Activated CD8-positive, alpha-beta memory T cell treated with anti-CD3 and anti-CD28 coated beads, Interleukin-2, amount 50 U/mL, for 48 hours (primary cell): ENCODE measurements at regions not wholly inside any gene's neighbourhood (a gene's known extent, or its start where the extent isn't known, plus 50 kb on each side); places are given as distances from the start of the nearest gene placed in this dataset.

ENCODE experiments used
- DNase-seq: peaks from one replicate; pipeline ENCODE4 v3.0.0-alpha.2; 2020

DNA sequence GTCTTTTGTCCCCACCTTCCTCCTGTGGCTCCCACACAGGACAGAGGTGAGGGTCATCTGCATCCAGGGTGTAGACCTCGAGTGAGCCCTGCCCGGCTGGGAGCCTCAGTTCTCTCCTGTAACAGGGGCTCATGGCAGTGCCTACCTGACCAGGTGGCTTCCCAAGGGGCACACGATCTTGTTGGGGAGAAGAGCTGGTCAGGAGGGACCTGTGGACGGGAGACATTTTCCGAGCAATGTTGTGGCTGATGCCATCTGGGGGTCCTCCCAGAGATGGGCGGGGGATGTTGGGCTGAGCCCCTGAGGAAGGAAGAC lies 51.9 kb downstream of the CEBPB start:
- no peak for DNase-seq

DNA sequence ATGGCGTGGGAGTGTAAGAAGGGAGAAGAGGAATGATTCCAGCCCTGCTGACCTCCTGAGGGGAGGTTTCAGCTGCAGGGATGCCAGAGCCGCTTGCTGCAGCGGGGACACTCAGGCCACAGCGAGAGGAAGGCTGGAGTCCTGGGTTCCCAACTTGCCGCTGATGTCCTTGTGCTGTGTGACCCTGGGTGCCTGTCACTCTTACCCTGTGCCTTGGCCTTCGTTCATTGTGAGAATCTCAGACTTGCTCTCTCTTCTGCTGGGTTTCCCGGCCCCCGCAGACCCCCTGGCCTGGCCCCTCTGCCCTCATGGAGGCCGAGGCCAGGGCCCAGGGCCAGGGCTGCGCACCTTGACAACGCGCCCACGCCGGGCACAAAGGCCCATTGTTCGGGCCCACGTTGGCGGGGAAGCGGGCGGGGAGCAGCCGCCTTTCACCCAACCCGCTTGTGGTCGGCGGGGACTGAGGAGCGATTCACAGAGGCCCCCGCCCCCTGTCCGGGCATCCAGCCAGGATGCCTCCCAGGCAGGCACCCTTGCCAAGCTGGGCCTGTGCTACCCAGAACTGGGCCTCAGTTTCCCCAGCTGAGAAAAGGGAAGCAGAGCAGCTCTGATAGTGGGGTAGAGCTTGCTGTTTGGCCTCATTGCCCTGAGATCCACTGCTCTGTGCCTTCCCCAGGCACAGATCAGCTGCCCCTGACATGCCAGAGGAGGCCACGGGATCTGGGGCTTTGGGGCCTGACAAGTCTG lies 52.4 kb downstream of the CEBPB start:
- no peak for DNase-seq

DNA sequence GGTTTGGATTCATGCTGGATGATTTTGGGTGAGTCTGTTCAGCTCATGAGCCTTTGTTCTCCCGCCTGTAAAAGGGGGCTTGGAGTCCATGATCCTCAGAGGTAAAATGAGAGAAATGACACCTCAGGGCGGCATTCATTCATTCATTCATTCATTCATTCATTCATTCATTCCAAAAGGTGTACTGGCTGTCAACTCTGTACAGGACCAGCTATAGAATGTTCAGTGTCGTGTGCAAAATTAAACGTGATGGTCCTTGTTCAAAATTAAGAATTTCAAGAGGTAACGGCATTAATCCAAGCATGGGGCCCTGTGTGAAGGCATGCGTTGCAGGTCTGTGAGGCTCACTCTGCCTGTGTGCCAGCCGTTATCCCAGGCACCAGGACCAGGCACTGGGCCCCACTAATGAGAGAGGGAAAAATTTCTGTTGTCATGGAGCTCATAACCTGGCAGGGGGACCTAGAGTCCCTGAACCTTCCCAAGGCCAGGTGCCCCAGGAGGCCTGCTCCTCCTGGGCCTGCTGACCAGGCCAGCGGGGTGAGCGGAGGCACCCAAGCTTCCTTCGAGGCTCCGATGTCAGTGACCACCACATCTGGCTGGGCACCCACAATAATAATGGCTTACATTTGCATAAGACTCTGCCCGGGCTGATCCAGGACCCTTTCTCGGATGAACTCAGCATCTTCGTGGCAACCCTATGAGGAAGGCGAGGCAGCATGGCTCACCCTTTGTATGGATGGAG lies 53.2 kb downstream of the CEBPB start:
- no peak for DNase-seq

DNA sequence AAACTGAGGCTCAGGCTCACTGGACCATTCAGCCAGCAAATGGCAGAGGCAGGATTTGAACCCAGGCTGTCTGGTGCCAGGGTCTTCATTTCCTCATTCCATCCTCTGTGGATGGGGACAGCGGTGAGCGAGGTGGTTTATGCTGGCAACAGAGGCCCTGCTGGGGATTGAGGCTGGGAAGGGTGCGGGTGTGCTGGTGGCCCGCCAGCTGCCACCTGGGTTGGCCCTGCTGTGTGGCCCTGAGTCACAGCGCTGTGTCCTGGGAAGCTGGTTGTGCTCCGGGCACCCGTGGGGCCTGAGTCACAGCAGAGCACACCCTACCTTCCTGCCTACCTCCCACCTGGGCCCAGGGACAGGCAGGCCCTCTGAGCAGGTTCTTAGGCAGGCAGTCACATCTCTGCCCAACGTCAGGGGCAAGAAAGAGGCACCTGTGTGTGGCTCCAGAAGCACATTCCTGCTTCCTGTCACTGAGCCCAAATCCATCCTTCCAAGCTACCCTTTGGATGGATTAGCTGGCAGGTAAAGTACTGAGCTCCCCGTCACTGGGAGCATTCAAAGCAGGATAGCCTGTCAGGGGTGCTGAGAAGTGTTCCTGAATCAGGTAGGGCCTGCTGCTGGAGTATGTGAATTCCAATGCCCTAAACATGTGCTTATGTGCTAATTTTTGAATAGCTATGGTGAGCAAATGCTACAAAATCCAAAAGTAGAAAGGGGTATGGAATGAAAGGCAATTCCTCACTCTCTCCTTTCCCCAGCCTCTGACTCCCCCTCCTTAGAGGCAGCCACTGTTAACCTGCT lies 53.9 kb downstream of the CEBPB start:
- no peak for DNase-seq

DNA sequence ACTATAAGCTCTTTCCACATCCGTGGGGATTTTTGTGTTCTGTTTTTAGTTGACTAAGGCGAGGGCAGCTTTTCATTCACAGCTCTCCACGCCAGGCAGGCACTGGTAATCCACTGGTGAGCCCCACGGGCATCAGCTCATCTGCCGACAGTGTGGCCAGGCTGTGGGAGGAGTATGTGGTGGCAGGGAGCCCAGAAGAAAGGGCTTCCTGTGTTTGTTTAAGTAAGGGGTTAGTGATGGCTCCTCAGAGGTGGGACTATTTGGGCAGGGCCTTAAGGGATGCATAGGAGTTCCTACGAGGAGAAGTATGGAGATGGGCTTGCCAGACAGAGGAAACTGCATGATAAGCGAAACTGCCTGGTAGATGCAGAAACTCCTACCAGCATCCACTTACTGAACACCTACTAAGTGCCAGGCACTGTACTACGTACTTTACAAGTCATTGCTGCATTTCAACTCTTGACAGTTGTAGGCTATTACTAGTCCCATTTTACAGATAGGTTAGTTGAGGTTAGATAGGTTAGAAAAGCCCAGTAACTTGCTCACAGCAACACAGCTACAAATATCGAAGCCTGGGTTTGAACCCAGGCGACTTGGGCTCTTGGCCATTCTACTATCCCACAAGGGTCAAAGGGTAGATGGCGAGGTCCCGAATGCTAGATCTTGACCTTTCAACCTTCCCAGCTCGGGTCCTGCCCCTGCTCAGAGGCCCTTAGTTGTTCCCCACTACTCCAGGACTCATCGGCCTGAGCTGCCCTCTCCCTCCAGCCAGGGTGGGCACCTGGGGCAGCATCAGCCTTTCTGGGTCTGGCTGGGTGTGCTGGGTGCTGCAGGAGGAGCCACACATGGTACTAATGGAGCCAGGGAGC lies 55.1 kb downstream of the CEBPB start:
- DNase-seq, result no peak

DNA sequence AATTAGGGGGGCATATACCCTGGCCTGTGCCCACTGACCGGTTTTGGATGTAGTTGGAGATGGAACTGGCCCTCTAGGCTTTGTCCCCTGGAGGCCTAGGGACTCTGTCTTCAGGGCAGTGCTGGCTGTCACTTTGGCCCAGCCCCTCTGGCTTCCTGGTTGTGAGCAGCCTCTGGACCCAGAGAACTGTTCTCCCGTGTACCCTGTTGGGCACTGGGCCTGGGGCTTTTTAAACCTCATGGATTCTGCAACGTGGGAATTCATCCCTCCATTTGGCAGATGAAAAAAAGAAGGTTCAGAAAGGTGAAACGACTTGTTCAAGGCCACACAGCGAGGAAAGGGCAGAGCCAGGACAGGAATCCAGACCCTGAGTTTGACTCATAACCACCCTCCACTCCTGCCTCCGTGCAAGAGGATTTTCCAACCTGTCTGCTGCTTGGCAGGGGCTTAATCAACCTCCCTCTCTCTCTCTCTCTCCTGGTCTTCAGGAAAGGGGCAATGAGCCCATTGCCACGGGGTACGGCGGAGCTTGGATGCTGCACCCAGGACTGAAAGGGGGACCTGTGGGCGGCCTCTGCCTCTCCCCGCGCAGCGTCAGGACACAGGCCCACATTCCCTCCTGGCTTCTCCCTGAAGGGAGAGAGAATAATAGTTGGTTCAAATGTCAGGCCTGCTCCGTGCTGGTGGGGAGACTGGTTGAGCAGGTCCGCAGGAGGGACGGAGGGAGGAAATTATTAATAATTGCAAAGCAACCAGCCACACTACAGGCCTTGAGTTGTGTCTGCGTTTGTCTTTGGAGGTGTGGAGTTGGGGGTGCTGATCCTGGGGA lies 56.0 kb downstream of the CEBPB start:
- no peak for DNase-seq

DNA sequence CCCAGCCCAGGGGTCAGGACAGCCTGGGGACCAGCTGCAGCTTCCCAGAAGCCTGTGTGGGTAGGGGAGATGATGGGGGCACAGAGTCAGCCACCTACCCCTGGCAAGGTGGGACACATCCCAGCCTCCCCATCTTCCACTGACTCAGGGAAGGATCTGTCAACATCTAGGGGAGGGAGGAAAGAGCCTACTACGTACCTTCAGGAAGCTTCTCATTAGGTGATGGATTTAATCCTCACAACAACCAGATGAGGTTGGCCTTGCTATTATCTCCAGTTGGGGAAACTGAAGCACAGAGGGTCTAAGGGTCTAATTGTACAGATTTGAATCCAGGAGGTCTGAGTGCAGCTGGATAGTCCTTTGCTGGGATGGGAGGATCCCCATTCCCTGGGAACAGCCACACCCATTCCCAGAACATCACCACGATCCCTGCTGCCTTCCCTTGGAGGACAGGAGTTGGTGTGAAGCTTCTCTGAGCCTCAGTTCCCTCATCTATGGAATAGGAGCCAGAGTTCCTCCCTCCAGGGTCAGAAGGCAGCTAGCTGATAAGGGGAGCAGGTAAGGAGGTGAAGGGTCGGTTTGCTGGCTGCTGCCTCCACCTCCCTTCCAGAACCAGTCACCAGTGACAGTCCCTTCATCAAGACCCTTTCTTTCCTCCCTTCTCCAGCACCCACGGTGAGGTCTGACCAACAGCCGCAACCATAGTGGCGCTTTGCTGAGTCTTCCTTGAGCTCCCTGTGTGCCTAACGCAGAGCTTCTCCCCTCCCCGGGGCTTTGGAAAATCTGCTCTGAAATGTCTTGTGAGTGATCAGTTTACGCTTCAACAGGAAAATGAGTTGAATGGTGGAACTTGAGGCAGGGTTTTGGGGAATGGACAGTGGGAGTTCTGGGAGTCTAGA lies 56.8 kb downstream of the CEBPB start:
- DNase-seq, result no peak

DNA sequence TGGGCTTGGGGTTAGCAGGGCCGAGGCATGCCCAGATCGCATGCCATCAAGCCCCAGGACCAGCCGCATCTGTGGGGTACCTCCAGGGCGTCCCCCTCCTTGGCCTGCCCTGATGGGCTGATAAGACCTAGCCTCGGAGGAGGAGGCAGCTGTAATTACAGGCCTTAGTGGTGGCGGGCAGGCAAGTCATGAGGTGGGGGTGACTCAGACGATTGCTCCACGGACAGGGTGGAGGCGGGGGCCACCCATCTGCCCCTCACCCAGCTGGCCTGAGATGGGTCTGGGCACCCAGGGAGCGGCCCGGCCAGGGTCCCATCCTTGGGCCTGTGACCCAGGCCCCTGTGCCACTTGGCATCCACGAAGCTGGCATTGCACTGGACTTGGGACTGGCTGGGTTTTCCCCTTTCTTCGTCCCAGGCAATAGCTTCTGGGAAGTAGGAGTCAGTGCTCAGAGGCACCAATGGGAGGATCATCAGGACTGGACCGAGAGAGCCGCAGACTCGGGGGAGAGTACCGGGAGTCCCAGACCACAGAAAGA lies 57.5 kb downstream of the CEBPB start:
- DNase-seq, result no peak

DNA sequence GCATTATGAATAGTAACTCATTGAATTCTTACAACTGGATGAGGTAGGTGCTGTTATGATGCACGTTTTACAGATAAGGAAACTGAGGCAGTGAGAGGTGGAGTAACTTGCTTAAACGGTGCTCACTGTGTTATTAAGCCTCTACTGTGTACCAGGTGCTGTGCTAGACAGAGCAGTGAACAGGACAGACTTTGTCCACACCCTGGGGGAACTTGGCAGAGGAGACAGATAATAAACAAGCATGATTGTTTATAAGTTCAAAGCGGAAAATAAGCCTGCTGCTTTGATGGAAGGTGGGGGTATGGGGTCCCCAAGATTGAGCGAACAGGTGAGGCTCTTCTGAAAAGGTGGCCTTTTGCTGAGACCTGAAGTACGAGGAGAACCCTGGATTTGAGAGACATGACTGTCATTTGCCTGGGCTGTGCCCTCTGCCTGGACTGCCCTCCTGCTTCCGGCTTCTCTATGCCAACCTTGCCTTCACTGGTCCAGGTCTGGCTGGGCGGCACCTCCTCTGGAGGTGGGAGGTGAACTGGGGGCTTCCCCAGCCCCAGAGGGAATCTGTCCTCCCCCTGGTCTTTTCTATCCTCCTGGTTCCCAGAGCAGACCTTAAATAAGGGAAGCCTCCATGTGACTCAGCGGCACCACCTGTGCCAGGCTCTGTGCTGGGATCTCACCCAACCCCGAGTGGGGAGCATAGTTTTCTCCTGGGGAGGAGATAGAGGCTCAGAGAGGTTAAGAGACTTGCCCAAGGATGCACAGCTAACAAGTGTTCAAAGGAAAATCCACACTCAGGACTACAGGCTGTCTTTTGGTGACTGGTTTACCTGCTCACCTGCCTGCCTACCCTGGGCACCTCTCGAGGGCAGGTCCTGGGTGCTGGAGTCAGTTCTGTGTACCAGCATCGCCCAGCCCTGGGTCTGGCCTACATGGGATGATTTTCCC lies 59.1 kb downstream of the CEBPB start:
- DNase-seq, result no peak

DNA sequence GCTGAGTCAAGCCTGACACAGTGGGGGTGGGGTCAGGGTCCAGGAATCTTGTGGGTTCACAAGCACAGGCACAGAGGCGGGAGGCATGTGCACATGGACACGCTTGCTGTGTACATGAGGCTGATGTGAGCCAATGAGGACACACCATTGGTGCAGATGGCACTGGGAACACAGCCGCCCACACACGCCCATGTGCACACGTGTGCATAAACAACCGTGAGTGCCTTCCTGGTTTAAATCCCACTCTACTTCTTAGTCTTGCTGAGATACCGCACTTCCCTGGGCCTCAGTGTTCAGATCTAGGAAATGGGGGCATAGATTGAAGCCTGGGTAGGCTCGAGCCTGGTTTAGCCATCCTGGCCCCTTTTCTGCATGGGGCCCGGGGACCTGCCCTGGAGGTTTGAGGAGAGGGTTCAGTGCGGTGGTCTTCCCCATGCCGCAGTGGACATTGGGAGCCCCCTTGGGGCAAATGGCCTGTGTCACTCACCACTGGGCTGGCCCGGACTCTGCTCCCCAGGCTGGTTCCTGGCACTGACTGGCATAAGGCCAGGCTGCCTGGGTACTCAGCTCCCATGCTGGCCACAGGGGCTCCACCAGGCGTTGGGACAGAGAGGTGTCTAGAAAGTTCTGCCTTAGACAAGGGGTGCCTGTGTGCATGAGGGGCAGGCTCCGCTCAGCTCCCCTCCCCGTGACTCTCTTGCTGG lies 60.2 kb downstream of the CEBPB start:
- no peak for DNase-seq

DNA sequence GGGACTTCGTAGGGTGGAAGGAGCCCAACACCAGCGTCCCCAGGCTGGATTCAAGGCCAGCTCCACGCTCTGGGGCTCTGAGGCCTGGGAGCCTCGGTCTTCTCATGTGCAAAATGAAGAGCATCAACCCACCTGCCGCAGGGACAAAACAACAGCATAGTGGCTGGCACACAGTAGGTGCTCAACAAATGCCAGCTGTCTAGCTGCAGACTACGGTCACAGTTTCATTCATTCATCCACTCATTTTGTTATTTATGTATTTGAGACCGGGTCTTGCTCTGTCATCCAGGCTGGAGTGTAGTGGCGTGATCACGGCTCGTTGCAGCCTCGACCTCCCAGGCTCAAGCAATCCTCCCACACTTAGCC lies 60.7 kb downstream of the CEBPB start:
- no peak for DNase-seq

DNA sequence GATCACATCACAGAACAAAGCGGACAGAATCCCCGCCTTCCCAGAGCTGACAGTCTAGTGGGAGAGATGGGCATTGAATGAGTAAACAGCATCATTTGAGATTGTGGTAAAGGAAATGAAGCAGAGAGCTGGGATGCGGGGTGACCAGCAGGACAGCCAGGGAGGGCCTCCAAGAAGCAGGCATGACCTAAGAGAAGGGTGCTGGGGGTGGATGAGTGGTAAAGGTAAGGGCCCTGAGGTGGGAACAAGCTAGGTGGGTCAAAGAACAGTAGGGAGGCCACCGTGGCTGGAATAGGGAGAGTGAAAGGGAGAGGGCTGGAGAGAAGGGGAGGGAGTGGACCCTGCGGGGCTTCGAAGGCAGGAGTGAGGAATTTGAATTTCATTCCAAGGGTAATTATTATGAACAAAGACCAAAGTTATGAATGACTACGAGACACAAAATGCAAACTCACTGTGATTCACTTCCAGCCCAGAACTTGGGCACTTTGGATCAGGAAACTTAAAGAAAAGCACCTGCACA lies 61.4 kb downstream of the CEBPB start:
- DNase-seq, result no peak

DNA sequence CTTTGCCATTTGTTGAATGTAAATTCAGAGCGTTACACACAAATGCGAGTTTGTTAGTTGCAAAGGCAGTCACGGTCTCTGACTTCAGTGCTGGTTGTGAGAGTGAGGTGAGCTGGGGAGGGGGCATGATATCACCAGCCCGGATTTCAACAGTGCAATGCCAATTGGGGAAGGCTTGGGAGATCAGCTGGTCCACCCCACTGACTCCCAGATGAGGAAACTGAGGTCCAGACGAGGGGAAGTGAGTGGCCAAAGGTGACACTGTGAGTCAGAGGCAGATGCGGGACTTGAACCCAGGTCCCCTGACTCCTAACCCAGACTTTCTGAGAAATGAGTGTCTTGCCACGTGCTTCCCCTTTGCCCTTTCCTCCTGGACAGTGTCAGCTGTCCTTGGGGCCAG lies 62.1 kb downstream of the CEBPB start:
- DNase-seq, result no peak

DNA sequence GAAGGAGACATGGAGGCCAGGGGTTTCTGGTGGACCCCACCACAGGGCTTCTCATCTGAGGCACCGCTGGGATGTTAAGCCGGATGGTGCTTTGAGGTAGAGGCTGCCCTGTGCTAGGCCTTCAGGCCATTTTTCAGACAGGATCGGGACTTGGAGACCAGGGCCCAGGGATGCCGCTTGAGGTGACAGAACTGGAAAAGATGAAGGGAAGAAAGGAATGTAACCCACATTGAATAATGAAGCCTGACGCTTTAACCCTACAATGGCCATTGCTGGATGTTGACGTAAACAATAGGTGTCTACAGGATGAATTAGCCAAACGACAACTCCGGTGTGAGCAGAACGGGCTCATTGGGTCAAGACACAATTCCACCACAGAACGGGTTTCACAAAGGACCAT lies 62.5 kb downstream of the CEBPB start:
- DNase-seq, result no peak

DNA sequence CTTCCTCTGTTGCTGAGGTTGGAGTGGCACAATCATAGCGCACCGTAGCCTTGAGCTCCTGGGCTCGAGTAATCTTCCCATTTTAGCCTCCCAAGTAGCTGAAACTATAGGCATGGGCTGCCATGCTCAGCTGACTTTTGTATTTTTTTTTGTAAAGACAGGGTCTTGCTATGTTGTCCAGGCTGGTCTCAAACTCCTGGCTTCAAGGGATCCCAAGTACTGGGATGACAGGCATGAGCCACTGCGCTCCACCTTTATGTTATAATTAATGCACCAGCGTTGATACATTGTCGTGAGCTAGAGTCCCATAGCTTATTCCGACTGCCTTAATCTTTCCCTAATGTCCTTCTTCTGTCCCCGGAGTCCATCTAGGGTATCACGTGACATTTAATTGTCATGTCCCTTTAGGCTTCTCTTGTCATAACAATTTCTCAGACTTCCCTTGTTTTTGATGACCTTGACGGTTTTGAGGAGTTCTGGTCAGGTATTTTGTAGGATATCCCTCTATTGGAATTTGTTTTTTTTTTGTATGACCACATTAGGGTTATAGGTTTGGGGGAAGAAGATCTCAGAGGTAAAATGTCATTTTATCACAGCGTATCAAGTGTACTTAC lies 63.9 kb downstream of the CEBPB start:
- no peak for DNase-seq

DNA sequence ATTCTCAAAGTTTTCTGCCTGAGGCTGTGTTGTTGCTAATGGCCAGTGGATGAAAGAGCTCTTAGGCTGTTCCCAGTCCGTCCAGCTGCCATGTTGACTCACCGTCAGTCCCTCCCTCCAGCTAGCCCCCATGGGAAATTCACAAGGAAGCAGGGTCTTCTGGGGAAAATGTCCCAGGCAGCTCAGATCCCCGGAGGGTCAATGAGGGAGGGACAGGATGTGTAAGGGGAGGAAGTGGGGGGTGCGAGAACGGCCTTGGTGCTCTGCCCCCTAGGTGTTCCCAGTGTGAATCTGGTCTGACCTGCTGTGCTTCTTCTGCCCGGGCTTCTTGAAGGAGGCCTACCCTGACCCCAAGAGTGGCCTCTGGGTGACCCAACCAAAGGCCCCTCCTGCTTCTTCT lies 65.9 kb downstream of the CEBPB start:
- no peak for DNase-seq

DNA sequence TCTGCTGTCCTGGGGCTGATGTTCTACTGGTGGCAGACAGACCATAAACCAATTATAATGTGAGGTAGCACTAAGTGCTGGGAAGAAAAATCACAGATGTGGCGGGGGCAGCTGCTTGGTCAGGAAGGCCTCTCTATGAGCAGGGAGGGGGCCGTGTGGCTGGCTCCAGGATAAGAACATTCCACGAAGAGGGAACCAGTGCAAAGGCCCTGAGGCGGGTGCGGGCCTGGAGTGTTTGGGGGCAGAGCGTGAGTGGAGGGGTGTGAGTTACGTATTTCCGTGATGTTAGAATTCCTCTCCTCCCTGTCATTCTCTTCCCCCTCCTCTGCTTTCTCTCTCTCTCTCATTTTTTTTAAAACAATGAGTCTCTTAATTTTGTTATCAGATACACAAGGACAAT lies 67.2 kb downstream of the CEBPB start:
- DNase-seq, result no peak

DNA sequence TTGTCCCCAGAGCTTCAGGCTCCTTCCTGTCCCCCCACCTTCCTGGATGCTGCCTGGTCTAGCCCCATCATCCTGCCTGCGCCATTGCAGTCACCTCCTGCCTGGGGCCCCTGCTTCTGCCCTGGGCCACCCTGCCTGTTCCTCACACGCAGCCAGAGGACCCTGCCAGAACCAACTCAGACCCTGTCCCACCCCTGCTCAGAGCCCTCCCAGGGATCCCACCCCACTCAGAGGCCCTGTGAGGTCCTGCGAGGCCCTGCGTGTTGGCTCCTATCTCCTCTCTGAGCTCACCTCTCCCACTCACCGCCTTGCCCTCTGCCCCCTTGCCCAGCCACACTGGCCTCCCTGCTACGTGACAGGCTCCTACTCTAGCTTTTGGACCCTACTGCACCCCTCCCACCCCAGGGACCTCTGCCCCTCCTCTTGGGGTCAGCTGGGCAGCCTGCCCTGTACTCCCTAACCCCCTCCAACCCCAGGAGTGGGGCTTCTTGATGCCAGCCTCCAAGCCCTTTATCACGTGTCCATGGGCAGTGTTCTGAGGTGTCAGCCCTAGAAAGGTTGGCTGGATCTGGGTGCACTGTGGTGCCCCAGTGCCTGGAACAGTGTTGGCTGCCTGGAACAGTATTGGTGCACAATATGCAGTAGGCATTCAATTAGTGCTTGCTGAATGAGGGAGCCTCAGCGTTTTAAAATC lies 68.3 kb downstream of the CEBPB start:
- DNase-seq, result no peak
